K562 (cell line): ENCODE measurements at regions not wholly inside any gene's neighbourhood (a gene's known extent, or its start where the extent isn't known, plus 50 kb on each side); places are given as distances from the start of the nearest gene placed in this dataset.
"Not testable (repeated sequence)": the region's sequence is repeated elsewhere in the genome, so short reads cannot be mapped to it uniquely, and the experiment has no call there.

ENCODE experiments used
- ATAC-seq: fragments of 200-7000 bp; cut with Tn5 transposase; 3 replicates; pipeline ENCODE4 v1.9.1; 2020; ENCODE audit warnings: moderate library complexity
- BruUV-seq: library from RNA; stranded (reverse); fragments of 400-500 nt; replicated peaks from 2 replicates; lab custom pipeline; 2021; lab: Mats Ljungman, UMichigan
- CTCF ChIA-PET: fragments of 300-600 bp; formaldehyde crosslinking; extraction: SDS; loops from one replicate; lab custom pipeline; 2021; ENCODE audit warnings: low intra/inter-chr PET ratio; lab: Yijun Ruan, JAX
- POLR2A ChIA-PET: fragments of 300-600, 350-650 bp; sonication (Branson Sonifier 250); formaldehyde crosslinking; extraction: SDS; loops from one replicate; lab custom pipeline; 2021; ENCODE audit warnings: antibody characterized with exemption, inconsistent platforms; lab: Yijun Ruan, JAX
- DNase-seq, 4 experiments: peaks; one replicate each; pipeline versions ENCODE4 v3.0.0 to v3.0.0-alpha.2; 2011 to 2018; ENCODE audit warnings: low spot score in 3 of 4, mixed read lengths in 3 of 4; ENCODE audit errors: extremely low read depth in 1 of 4
- FAIRE-seq: peaks from 2 replicates; lab custom pipeline; 2011; peaks lifted over from hg19 to GRCh38; lab: Jason Lieb, UNC
- H2AFZ ChIP-seq: 2 replicates; pipeline ENCODE4 v1.6.0; 2011; ENCODE audit warnings: low read depth, low read length, control low read depth, inconsistent platforms
- H3K27ac ChIP-seq: fragments of 200-600 bp; 3 replicates; pipeline ENCODE4 v1.8.0; 2011; ENCODE audit warnings: low read depth, mild to moderate bottlenecking, control low read depth, inconsistent platforms, low read length, moderate library complexity, mixed read lengths; ENCODE audit errors: extremely low read depth
- H3K27me3 ChIP-seq, 2 experiments: fragments of 300-600 bp in 1 of 2; 2 replicates in 1 of 2; 3 replicates in 1 of 2; pipeline versions ENCODE4 v1.6.0 to v1.8.0; 2011; ENCODE audit warnings: inconsistent platforms in 2 of 2, low read length in 2 of 2, mild to moderate bottlenecking in 1 of 2, mixed read lengths in 1 of 2, moderate library complexity in 1 of 2; ENCODE audit not compliant: control insufficient read depth in 2 of 2, insufficient read depth in 2 of 2
- H3K36me3 ChIP-seq: fragments of 300-600 bp; 3 replicates; pipeline ENCODE4 v1.8.0; 2011; ENCODE audit warnings: mild to moderate bottlenecking, low read length, inconsistent platforms; ENCODE audit not compliant: control insufficient read depth, insufficient read depth
- H3K4me1 ChIP-seq, 2 experiments: fragments of 200-600 bp in 1 of 2; replicated peaks in 1 of 2; 2 replicates in 1 of 2; 3 replicates in 1 of 2; pipeline versions ENCODE4 v1.5.1 to v1.8.0; 2011; ENCODE audit warnings: inconsistent platforms in 2 of 2, low read length in 2 of 2, mild to moderate bottlenecking in 1 of 2, mixed read lengths in 1 of 2, moderate library complexity in 1 of 2; ENCODE audit not compliant: control insufficient read depth in 2 of 2, insufficient read depth in 2 of 2
- H3K4me2 ChIP-seq: 2 replicates; pipeline ENCODE4 v1.6.1; 2011; ENCODE audit warnings: low read length, control low read depth, inconsistent platforms, mixed read lengths; ENCODE audit not compliant: insufficient read depth
- H3K4me3 ChIP-seq: fragments of 200-600 bp; sonication (generic), shearing (Covaris generic); 2 replicates; pipeline ENCODE4 v1.5.1; 2016; ENCODE audit warnings: control low read depth, inconsistent platforms
- H3K79me2 ChIP-seq: fragments of 200-600 bp; 3 replicates; pipeline ENCODE4 v1.8.0; 2011; ENCODE audit warnings: low read length, inconsistent platforms; ENCODE audit not compliant: control insufficient read depth, insufficient read depth
- H3K9ac ChIP-seq, 2 experiments: 2 replicates each; pipeline versions ENCODE4 v1.6.0 to v1.6.1; 2011; ENCODE audit warnings: low read depth in 2 of 2, low read length in 2 of 2, control low read depth in 1 of 2, inconsistent platforms in 1 of 2, mild to moderate bottlenecking in 1 of 2, mixed read lengths in 1 of 2; ENCODE audit not compliant: insufficient read depth in 1 of 2
- H3K9me1 ChIP-seq: one replicate; pipeline ENCODE4 v1.6.0; 2011; ENCODE audit warnings: inconsistent platforms, mild to moderate bottlenecking, low read length, moderate library complexity; ENCODE audit not compliant: control insufficient read depth, insufficient read depth
- H3K9me3 ChIP-seq: replicated peaks from 2 replicates; pipeline ENCODE4 v1.5.1; 2011; ENCODE audit warnings: low read depth, low read length, inconsistent platforms; ENCODE audit not compliant: control insufficient read depth, insufficient read depth
- H4K20me1 ChIP-seq: replicated peaks from 2 replicates; pipeline ENCODE4 v1.6.1; 2011; ENCODE audit warnings: low read length, inconsistent platforms, mixed read lengths; ENCODE audit not compliant: control insufficient read depth, insufficient read depth
- CBX1 ChIP-seq: sonication (generic); IDR thresholded peaks from 2 replicates; pipeline ENCODE4 v1.6.1; 2016; ENCODE audit warnings: antibody characterized with exemption, low read depth, mild to moderate bottlenecking
- DNMT1 ChIP-seq: fragments of 450-650 bp; IDR thresholded peaks from 2 replicates; pipeline ENCODE4 v1.6.1; 2016; ENCODE audit warnings: antibody characterized with exemption, mild to moderate bottlenecking
- HES1 ChIP-seq: fragments of 450-650 bp; IDR thresholded peaks from 2 replicates; pipeline ENCODE4 v1.6.1; 2016; ENCODE audit warnings: low read depth, mild to moderate bottlenecking, moderate library complexity
- ILK ChIP-seq: fragments of 450-650 bp; IDR thresholded peaks from 2 replicates; pipeline ENCODE4 v1.6.1; 2016; ENCODE audit warnings: missing genetic modification characterization, low read depth, mild to moderate bottlenecking, missing compliant biosample characterization, moderate library complexity, borderline replicate concordance
- IRF2 ChIP-seq: sonication (generic); formaldehyde crosslinking; IDR thresholded peaks from 2 replicates; pipeline ENCODE4 v1.8.1; 2022; ENCODE audit warnings: mild to moderate bottlenecking, missing genetic modification reagents
- JUNB ChIP-seq: fragments of 450-650 bp; formaldehyde crosslinking; conservative IDR thresholded peaks from 2 replicates; pipeline ENCODE4 v1.4.0; 2020; ENCODE audit warnings: mild to moderate bottlenecking
- MYC ChIP-seq, 2 experiments: fragments of 250-450 bp in 1 of 2; sonication (Bioruptor Pico) in 1 of 2; IDR thresholded peaks; 2 replicates each; pipeline versions ENCODE4 v1.5.1 to v1.6.1; 2012 to 2021; ENCODE audit warnings: low read depth in 2 of 2, borderline replicate concordance in 1 of 2, improper control_type of control experiment in 1 of 2, low read length in 1 of 2, mild to moderate bottlenecking in 1 of 2, moderate library complexity in 1 of 2
- RAD21 ChIP-seq, 2 experiments: fragments of 250-450 bp in 1 of 2; fragments of 450-650 bp in 1 of 2; sonication (Bioruptor Pico) in 1 of 2; formaldehyde crosslinking in 1 of 2; IDR thresholded peaks in 1 of 2; conservative IDR thresholded peaks in 1 of 2; 2 replicates each; pipeline versions ENCODE4 v1.4.0 to v1.8.0; 2020 to 2022; ENCODE audit warnings: mild to moderate bottlenecking in 2 of 2, moderate library complexity in 1 of 2
- SMAD3 ChIP-seq: fragments of 450-650 bp; formaldehyde crosslinking; conservative IDR thresholded peaks from 2 replicates; pipeline ENCODE4 v1.4.0; 2020; ENCODE audit warnings: mild to moderate bottlenecking
- ZNF764 ChIP-seq: fragments of 250-450 bp; sonication (Bioruptor Pico); IDR thresholded peaks from 2 replicates; pipeline ENCODE4 v1.4.0; 2020; ENCODE audit warnings: low read depth, mild to moderate bottlenecking, moderate library complexity
- WGBS: fragments of 100-300 bp; shearing (Covaris generic); methylation state at CpG from one replicate; pipeline ENCODE4 v1.1.6; 2016; ENCODE audit warnings: low coverage, mixed read lengths; ENCODE audit not compliant: insufficient coverage; ENCODE audit errors: missing lambda C conversion rate; 5-methylcytosine and 5-hydroxymethylcytosine counted together
- in situ Hi-C: fragments of 300-500 bp; cut with MboI; formaldehyde crosslinking; loops from 4 replicates; pipeline ENCODE4 v1.15.0; 2018; ENCODE audit warnings: inconsistent platforms, mixed read lengths
- intact Hi-C: fragments of 100-400 bp; cut with micrococcal nuclease; formaldehyde crosslinking; loops from 2 replicates; pipeline ENCODE4 v1.14.2; 2022
- TF ChIP-seq, protein P1 (sequence below): fragments of 250-450 bp; sonication (Bioruptor Pico); IDR thresholded peaks from 2 replicates; pipeline ENCODE4 v1.9.0; 2021; ENCODE audit warnings: mild to moderate bottlenecking, inconsistent platforms
- TF ChIP-seq, protein P2 (sequence below): fragments of 450-650 bp; formaldehyde crosslinking; IDR thresholded peaks from 2 replicates; pipeline ENCODE4 v1.4.0; 2020; ENCODE audit warnings: mild to moderate bottlenecking

GRCh38 chr2:167809799-167810198 lies 437.6 kb downstream of the STK39 start:
- DNase-seq, intact Hi-C loops, H3K4me1 ChIP-seq, H3K9me3 ChIP-seq, H3K27ac ChIP-seq, in situ Hi-C loops, H2AFZ ChIP-seq, H3K27me3 ChIP-seq, BruUV-seq, H3K9ac ChIP-seq, FAIRE-seq, H4K20me1 ChIP-seq, H3K79me2 ChIP-seq, POLR2A ChIA-PET, H3K36me3 ChIP-seq, ATAC-seq, H3K4me2 ChIP-seq, H3K4me3 ChIP-seq, CTCF ChIA-PET, H3K9me1 ChIP-seq: not testable (repeated sequence)
- WGBS, result 64% methylated on average over 7 of the region's 9 CpGs

DNA sequence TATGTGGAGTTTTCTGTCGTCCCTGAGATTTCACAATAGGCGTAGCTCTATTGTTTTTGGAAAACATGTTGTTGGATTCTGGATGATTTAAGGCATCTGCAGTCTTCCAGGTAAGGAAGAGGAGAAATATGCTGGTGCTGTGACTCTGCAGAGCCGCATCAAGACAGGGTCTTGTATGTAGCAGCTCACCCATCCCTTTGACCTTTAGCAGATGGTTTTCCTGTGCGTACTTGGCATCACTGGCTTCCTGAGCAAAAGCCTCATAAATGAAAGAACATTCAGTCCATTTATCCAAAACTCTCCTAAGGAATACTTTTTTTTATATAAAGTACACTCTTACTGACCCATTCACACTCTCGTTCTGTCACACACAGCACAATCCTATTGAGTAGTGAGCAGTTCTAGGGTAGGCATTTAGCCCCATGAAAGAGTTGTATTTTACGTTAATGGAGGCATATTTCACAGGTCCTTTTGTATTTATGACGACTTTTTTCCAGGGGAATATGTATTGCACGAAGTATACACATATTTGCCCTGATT lies 443.9 kb downstream of the STK39 start:
- no TSS peak for BruUV-seq
- Histone ChIP-seq H3K9me3 (no peaks in the 10 kb centered on the region), H3K27ac (no peak overlapping the region), H3K4me3 (no peak overlapping the region), H2AFZ (no peak overlapping the region), H3K4me1 (no peaks in the 10 kb centered on the region), H3K4me2 (no peak overlapping the region), H3K9me1 (no peaks in the 10 kb centered on the region), H3K36me3 (no peaks in the 10 kb centered on the region), H3K79me2 (no peaks in the 10 kb centered on the region), H4K20me1 (no peaks in the 10 kb centered on the region), H3K27me3 (no peaks in the 10 kb centered on the region), H3K9ac (no peak overlapping the region)
- intact Hi-C loops (no loop called here), in situ Hi-C loops (no loop called here)
- DNase-seq (no peak), ATAC-seq (no peak), FAIRE-seq (no peak)
- ChIA-PET CTCF (no interaction called here), POLR2A (no interaction called here)
- WGBS, result 4% methylated on average over 8 of the region's 8 CpGs
- no peak for TF ChIP-seq SMAD3 (CRISPR knock-in tag)
- no peak for TF ChIP-seq JUNB
- TF ChIP-seq HES1, result no peak
- TF ChIP-seq, protein P1, sequence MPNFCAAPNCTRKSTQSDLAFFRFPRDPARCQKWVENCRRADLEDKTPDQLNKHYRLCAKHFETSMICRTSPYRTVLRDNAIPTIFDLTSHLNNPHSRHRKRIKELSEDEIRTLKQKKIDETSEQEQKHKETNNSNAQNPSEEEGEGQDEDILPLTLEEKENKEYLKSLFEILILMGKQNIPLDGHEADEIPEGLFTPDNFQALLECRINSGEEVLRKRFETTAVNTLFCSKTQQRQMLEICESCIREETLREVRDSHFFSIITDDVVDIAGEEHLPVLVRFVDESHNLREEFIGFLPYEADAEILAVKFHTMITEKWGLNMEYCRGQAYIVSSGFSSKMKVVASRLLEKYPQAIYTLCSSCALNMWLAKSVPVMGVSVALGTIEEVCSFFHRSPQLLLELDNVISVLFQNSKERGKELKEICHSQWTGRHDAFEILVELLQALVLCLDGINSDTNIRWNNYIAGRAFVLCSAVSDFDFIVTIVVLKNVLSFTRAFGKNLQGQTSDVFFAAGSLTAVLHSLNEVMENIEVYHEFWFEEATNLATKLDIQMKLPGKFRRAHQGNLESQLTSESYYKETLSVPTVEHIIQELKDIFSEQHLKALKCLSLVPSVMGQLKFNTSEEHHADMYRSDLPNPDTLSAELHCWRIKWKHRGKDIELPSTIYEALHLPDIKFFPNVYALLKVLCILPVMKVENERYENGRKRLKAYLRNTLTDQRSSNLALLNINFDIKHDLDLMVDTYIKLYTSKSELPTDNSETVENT (CRISPR knock-in tag), result no peak
- no peak for TF ChIP-seq DNMT1
- no peak for TF ChIP-seq RAD21 (CRISPR knock-in tag; conservative IDR thresholded peaks at IDR 0.05 in 1 of 2, IDR thresholded peaks at IDR 0.05 in 1 of 2)
- TF ChIP-seq ILK (tag), result no peak
- no peak for TF ChIP-seq IRF2 (CRISPR knock-in tag)
- no peak for TF ChIP-seq MYC (IDR thresholded peaks at IDR 0.05; ENCODE audit: low read depth, low read length)
- no peak for TF ChIP-seq MYC (CRISPR knock-in tag; IDR thresholded peaks at IDR 0.05; ENCODE audit: borderline replicate concordance, low read depth)
- TF ChIP-seq ZNF764, result no peak
- TF ChIP-seq CBX1, result no peak
- TF ChIP-seq, protein P2, sequence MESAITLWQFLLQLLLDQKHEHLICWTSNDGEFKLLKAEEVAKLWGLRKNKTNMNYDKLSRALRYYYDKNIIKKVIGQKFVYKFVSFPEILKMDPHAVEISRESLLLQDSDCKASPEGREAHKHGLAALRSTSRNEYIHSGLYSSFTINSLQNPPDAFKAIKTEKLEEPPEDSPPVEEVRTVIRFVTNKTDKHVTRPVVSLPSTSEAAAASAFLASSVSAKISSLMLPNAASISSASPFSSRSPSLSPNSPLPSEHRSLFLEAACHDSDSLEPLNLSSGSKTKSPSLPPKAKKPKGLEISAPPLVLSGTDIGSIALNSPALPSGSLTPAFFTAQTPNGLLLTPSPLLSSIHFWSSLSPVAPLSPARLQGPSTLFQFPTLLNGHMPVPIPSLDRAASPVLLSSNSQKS, result no peak
